ENCODE measurements at regions not wholly inside any gene's neighbourhood (a gene's known extent, or its start where the extent isn't known, plus 50 kb on each side); places are given as distances from the start of the nearest gene placed in this dataset.
"Not testable (repeated sequence)": the region's sequence is repeated elsewhere in the genome, so short reads cannot be mapped to it uniquely, and the experiment has no call there.

DNA sequence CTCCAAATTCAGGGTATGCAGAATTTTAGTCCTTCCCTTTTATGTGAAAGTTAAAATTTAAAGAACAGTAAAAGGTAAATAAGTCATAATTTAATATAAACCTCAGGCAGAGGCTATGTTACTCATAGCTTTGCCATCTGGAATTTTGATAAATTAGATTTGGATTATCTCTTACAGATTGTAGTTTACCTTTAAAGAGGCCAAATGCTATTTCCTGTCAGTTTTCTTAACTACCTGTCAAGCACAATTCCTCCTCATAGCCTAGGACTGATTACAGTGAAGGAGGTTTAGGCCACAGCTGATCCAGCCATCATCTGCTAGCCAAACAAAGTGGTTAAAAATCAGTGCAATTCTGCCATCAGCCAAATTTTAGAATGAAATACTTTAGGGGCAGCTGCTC is 128.1 kb downstream of the MFAP3L start:
- DNase-seq (ENCODE audit: low read depth): no peak
- H3K4me3 ChIP-seq (replicated peaks; ENCODE audit: low read depth, low read length): no peak overlapping the region
- TF ChIP-seq, protein P1, sequence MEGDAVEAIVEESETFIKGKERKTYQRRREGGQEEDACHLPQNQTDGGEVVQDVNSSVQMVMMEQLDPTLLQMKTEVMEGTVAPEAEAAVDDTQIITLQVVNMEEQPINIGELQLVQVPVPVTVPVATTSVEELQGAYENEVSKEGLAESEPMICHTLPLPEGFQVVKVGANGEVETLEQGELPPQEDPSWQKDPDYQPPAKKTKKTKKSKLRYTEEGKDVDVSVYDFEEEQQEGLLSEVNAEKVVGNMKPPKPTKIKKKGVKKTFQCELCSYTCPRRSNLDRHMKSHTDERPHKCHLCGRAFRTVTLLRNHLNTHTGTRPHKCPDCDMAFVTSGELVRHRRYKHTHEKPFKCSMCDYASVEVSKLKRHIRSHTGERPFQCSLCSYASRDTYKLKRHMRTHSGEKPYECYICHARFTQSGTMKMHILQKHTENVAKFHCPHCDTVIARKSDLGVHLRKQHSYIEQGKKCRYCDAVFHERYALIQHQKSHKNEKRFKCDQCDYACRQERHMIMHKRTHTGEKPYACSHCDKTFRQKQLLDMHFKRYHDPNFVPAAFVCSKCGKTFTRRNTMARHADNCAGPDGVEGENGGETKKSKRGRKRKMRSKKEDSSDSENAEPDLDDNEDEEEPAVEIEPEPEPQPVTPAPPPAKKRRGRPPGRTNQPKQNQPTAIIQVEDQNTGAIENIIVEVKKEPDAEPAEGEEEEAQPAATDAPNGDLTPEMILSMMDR (IDR thresholded peaks at IDR 0.05; ENCODE audit: low read length, missing control alignments): no peak

DNA sequence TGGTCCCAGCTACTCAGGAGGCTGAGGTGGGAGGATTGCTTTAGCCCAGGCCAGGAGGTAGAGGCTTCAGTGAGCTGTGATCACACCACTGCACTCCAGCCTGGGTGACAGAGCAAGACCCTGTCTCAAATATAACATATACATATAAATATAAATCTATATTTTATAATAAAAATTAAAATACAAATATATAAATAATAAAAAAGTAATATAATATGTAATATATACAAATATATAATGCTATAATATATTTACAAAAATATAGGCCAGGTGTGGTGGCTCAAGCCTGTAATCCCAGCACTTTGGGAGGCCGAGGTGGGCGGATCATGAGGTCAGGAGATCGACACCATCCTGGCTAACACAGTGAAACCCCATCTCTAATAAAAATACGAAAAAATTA is 131.4 kb downstream of the MFAP3L start:
- not testable (repeated sequence) for DNase-seq (ENCODE audit: low read depth); H3K4me3 ChIP-seq (replicated peaks; ENCODE audit: low read depth, low read length)

DNA sequence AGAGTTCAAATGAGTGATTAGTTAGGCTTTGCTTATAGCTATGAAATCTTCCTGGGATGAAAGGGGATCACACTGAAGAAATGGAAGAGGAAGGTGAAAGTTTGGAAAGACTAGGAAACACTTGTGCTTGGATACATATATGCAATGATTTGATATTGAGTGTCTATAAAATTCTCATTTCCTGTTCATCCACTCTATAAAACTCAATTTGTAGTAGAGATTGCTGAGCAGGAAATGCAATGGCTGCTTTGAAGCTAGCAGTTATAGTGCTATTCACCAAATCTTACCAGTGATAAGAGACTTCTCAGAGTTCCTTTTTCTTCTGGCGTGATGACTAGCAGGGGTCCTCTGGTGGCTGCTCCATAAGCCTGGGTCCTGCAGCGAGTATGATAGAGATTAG is 128.1 kb upstream of the HPF1 start:
- no peak for DNase-seq (ENCODE audit: low read depth)
- no peak overlapping the region for H3K4me3 ChIP-seq (replicated peaks; ENCODE audit: low read depth, low read length)
- TF ChIP-seq, protein P1 (IDR thresholded peaks at IDR 0.05; ENCODE audit: low read length, missing control alignments): no peak

DNA sequence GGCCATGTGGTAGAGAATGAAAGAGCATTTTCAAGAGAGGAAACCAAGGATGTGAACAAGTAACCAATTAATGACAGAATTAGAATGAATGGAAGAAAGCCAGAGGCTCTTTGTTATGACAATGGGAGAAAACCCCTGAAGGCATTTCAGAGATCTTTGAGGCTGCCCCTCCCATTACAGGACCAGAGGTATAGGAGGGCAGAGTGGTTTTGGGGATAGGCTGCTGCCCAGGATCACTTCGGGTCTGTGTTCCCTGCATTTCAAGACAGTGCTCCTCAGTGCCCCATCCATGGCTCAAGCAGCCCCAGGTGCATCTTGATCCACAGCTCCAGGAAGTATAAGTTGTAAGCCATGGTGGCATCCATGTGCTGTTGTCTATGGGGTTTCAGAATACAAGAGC is 124.0 kb upstream of the HPF1 start:
- TF ChIP-seq, protein P1 (IDR thresholded peaks at IDR 0.05; ENCODE audit: low read length, missing control alignments): no peak
- no peak overlapping the region for H3K4me3 ChIP-seq (replicated peaks; ENCODE audit: low read depth, low read length)
- no peak for DNase-seq (ENCODE audit: low read depth)

DNA sequence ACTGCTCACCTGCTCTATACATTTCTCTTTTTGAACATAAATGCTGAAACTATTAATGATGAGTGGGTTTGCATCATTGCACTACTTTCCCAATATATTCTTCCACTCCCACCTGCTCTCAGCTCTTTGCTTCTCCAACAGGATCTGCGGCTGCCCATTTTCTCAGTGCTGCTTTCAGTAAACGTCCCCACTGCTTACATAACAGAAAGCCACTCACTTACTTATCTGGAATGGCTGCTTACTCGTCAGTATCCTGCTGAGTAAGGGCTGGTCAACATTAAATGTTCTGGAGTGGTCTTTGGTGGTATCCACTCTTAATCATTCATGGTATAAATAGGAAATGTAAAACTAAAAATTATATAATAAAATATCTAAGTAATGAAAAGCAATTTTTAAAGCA is 112.8 kb upstream of the HPF1 start:
- no peak overlapping the region for H3K4me3 ChIP-seq (replicated peaks; ENCODE audit: low read depth, low read length)
- TF ChIP-seq, protein P1 (IDR thresholded peaks at IDR 0.05; ENCODE audit: low read length, missing control alignments): no peak
- no peak for DNase-seq (ENCODE audit: low read depth)

DNA sequence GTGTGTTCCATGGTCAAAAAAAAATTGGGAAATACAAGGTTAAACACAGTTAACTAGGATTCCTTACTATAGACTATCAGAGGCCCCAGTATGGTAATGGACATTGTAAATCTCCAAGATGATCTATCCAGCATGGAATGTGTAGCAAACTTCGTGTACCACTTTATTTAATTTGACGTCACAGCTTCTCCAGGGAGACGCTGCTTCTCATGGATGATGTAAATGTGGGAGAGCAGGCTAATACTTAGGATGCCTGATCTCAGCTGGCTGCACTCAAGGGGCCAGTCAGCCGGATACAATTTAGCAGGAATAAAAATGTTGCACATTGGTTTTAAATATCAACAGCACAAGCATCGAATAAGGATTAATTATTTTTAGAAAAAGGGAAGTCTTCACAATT is 111.7 kb upstream of the HPF1 start:
- peak; percentile 1 for DNase-seq (ENCODE audit: low read depth)
- H3K4me3 ChIP-seq (replicated peaks; ENCODE audit: low read depth, low read length): no peak overlapping the region
- TF ChIP-seq, protein P1 (IDR thresholded peaks at IDR 0.05; ENCODE audit: low read length, missing control alignments): no peak

DNA sequence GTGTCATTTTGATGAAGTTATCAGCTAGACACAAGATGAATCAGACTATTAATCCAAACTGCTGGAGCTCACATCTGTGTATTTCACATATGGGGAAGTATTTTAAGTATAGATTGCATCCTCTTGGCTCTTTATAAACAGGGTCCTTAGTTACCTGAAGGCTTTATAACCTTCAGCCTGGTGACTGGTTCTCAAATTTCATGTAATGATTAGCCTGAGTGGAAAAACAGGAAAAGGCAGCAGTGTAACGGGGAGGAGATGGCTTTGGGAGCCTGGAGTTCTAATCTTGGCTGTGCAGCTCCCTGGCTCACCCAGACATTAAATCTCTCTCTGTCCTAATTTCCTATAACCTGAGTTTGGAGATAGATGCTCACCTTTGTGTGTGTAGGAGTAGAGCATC is 103.8 kb upstream of the HPF1 start:
- no peak overlapping the region for H3K4me3 ChIP-seq (replicated peaks; ENCODE audit: low read depth, low read length)
- DNase-seq (ENCODE audit: low read depth): no peak
- TF ChIP-seq, protein P1 (IDR thresholded peaks at IDR 0.05; ENCODE audit: low read length, missing control alignments): no peak

Data from fibroblast of pulmonary artery (primary cell).